ENCODE measurements at regions not wholly inside any gene's neighbourhood (a gene's known extent, or its start where the extent isn't known, plus 50 kb on each side); places are given as distances from the start of the nearest gene placed in this dataset.

GRCh38 chr6:5946701-5947100 lies 60.0 kb downstream of the NRN1 start:
- no peak for DNase-seq (ENCODE audit: low read depth in 4 of 4, low spot score in 1 of 4)

- DNase-seq (ENCODE audit: low read depth in 4 of 4, low spot score in 1 of 4) = no peak
Measured at GRCh38 chr6:5946181-5946580, 60.5 kb downstream of the NRN1 start.

GRCh38 chr6:5943591-5943990 lies 63.1 kb downstream of the NRN1 start:
- DNase-seq (ENCODE audit: low read depth in 4 of 4, low spot score in 1 of 4) = no peak

GRCh38 chr6:5942591-5942990 lies 64.1 kb downstream of the NRN1 start:
- no peak for DNase-seq (ENCODE audit: low read depth in 4 of 4, low spot score in 1 of 4)

- DNase-seq (ENCODE audit: low read depth in 4 of 4, low spot score in 1 of 4) = no peak
Measured at GRCh38 chr6:5941188-5941587, 65.5 kb downstream of the NRN1 start.

GRCh38 chr6:5938934-5939333 lies 67.8 kb downstream of the NRN1 start:
- no peak for DNase-seq (ENCODE audit: low read depth in 4 of 4, low spot score in 1 of 4)

- DNase-seq (ENCODE audit: low read depth in 4 of 4, low spot score in 1 of 4) = no peak
Measured at GRCh38 chr6:5937936-5938706, 68.6 kb downstream of the NRN1 start.

GRCh38 chr6:5937169-5937909 lies 69.4 kb downstream of the NRN1 start:
- DNase-seq (ENCODE audit: low read depth in 4 of 4, low spot score in 1 of 4) = no peak

- DNase-seq (ENCODE audit: low read depth in 4 of 4, low spot score in 1 of 4) = no peak
Measured at GRCh38 chr6:5936631-5937030, 70.1 kb downstream of the NRN1 start.

- no peak for DNase-seq (ENCODE audit: low read depth in 4 of 4, low spot score in 1 of 4)
Measured at GRCh38 chr6:5936140-5936539, 70.6 kb downstream of the NRN1 start.

GRCh38 chr6:5930968-5931367 lies 75.8 kb downstream of the NRN1 start:
- DNase-seq (ENCODE audit: low read depth in 4 of 4, low spot score in 1 of 4) = no peak

- no peak for DNase-seq (ENCODE audit: low read depth in 4 of 4, low spot score in 1 of 4)
Measured at GRCh38 chr6:5930143-5930770, 76.5 kb downstream of the NRN1 start.

- no peak for DNase-seq (ENCODE audit: low read depth in 4 of 4, low spot score in 1 of 4)
Measured at GRCh38 chr6:5923840-5924239, 82.9 kb downstream of the NRN1 start.

- no peak for DNase-seq (ENCODE audit: low read depth in 4 of 4, low spot score in 1 of 4)
Measured at GRCh38 chr6:5922230-5922629, 84.5 kb downstream of the NRN1 start.

GRCh38 chr6:5909721-5910120 lies 97.0 kb downstream of the NRN1 start:
- no peak for DNase-seq (ENCODE audit: low read depth in 4 of 4, low spot score in 1 of 4)

GRCh38 chr6:5906842-5907241 lies 99.9 kb downstream of the NRN1 start:
- DNase-seq (ENCODE audit: low read depth in 4 of 4, low spot score in 1 of 4) = no peak

- no peak for DNase-seq (ENCODE audit: low read depth in 4 of 4, low spot score in 1 of 4)
Measured at GRCh38 chr6:5906340-5906670, 100.4 kb downstream of the NRN1 start.

- DNase-seq (ENCODE audit: low read depth in 4 of 4, low spot score in 1 of 4) = no peak
Measured at GRCh38 chr6:5905431-5906339, 101.0 kb downstream of the NRN1 start.

- DNase-seq (ENCODE audit: low read depth in 4 of 4, low spot score in 1 of 4) = no peak
Measured at GRCh38 chr6:5904532-5904931, 102.2 kb downstream of the NRN1 start.

GRCh38 chr6:5899216-5900045 lies 107.3 kb downstream of the NRN1 start:
- DNase-seq (ENCODE audit: low read depth in 4 of 4, low spot score in 1 of 4) = no peak

Data from stimulated activated CD4-positive, alpha-beta T cell treated with anti-CD3 and anti-CD28 coated beads, Interleukin-1b, Interleukin-23, amount 100 ng/mL, for 24 hours (primary cell).